ENCODE measurements at regions not wholly inside any gene's neighbourhood (a gene's known extent, or its start where the extent isn't known, plus 50 kb on each side); places are given as distances from the start of the nearest gene placed in this dataset.

GRCh38 chr9:103669296-103669695 lies 424.8 kb upstream of the SMC2 start:
- no peak for TF ChIP-seq POLR2A (IDR thresholded peaks at IDR 0.05)
- TF ChIP-seq, protein P1, sequence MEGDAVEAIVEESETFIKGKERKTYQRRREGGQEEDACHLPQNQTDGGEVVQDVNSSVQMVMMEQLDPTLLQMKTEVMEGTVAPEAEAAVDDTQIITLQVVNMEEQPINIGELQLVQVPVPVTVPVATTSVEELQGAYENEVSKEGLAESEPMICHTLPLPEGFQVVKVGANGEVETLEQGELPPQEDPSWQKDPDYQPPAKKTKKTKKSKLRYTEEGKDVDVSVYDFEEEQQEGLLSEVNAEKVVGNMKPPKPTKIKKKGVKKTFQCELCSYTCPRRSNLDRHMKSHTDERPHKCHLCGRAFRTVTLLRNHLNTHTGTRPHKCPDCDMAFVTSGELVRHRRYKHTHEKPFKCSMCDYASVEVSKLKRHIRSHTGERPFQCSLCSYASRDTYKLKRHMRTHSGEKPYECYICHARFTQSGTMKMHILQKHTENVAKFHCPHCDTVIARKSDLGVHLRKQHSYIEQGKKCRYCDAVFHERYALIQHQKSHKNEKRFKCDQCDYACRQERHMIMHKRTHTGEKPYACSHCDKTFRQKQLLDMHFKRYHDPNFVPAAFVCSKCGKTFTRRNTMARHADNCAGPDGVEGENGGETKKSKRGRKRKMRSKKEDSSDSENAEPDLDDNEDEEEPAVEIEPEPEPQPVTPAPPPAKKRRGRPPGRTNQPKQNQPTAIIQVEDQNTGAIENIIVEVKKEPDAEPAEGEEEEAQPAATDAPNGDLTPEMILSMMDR (IDR thresholded peaks at IDR 0.05 in 4 of 5, conservative IDR thresholded peaks at IDR 0.05 in 1 of 5): no peak
